Natural killer cell treated with Interleukin-12 subunit alpha and Interleukin-12 subunit beta and Interleukin-15 and Interleukin-18, amount 100 ng/mL, for 72 hours (primary cell): ENCODE measurements at regions not wholly inside any gene's neighbourhood (a gene's known extent, or its start where the extent isn't known, plus 50 kb on each side); places are given as distances from the start of the nearest gene placed in this dataset.

ENCODE experiments used
- ATAC-seq, 2 donors: fragments of 150-1000 bp; cut with Tn5 transposase in 1 of 2; sonication (Bioruptor Pico), chemical (Tn5 transposase) in 1 of 2; 2 replicates each; pipeline ENCODE4 v1.10.0; 2021
- DNase-seq: peaks from one replicate; pipeline ENCODE4 v3.0.0; 2022; ENCODE audit warnings: low spot score
- H3K27ac Mint-ChIP-seq, 2 donors: 1 replicate in 1 of 2; 2 replicates in 1 of 2; pipeline ENCODE4 v1.8.0; 2022; ENCODE audit warnings: mixed read lengths in 2 of 2, mild to moderate bottlenecking in 1 of 2, moderate library complexity in 1 of 2
- H3K27me3 Mint-ChIP-seq, 2 donors: 1 replicate in 1 of 2; 2 replicates in 1 of 2; pipeline ENCODE4 v1.8.0; 2022; ENCODE audit warnings: mixed read lengths in 2 of 2
- H3K36me3 Mint-ChIP-seq: one replicate; pipeline ENCODE4 v1.8.0; 2022; ENCODE audit warnings: mixed read lengths
- H3K4me1 Mint-ChIP-seq, 2 donors: 1 replicate in 1 of 2; 2 replicates in 1 of 2; pipeline ENCODE4 v1.8.0; 2022; ENCODE audit warnings: low read depth in 2 of 2, mixed read lengths in 2 of 2, mild to moderate bottlenecking in 1 of 2
- H3K4me3 Mint-ChIP-seq: one replicate; pipeline ENCODE4 v1.8.0; 2022; ENCODE audit warnings: mixed read lengths
- H3K9me3 Mint-ChIP-seq: 2 replicates; pipeline ENCODE4 v1.8.0; 2022; ENCODE audit warnings: mixed read lengths

DNA sequence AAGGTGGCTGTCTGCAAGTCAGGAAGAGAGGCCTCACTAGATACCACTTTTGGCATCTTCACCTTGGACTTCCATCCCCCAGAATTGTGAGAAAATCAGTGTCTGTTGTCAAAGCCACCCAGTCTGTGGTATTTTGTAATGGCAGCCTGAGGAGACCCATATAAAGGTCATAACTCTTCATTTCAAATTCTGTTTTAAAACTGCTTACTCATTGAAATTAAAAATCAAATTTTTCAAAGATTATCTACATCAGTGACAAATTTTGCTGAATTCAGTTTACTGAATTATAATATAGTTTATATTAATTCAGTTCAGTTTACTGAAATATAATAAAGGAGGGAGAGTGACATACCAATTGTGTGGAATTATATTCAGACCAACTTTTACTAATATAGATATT, 133.1 kb upstream of the IL15 start:
- no peak overlapping the region for H3K27ac Mint-ChIP-seq
- H3K27me3 Mint-ChIP-seq, result no peaks in the 10 kb centered on the region
- ATAC-seq, result no peak
- no peaks in the 10 kb centered on the region for H3K4me1 Mint-ChIP-seq
- no peak overlapping the region for H3K4me3 Mint-ChIP-seq
- no peak for DNase-seq
- H3K9me3 Mint-ChIP-seq, result peaks cover 11% of the 10 kb centered on the region
- H3K36me3 Mint-ChIP-seq, result no peaks in the 10 kb centered on the region

DNA sequence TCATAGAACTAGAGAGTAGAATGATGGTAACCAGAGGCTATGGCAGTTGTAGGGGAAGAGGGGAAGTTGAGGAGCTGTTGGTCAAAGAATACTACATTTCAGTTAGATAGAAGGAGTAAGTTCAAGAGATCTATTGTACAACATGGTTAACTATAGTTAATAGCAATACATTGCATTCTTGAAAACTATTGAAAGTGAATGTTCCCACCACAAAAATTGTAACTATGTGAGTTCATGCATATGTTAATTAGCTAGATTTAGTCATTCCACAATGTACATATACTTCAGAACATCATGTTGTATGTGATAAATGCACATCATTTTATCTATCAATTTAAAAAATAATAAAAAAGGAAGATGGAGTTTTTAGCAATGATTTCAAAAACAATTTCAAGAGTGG, 125.3 kb upstream of the IL15 start:
- Mint-ChIP-seq H3K4me3 (no peak overlapping the region), H3K4me1 (no peaks in the 10 kb centered on the region), H3K27me3 (no peaks in the 10 kb centered on the region), H3K36me3 (peaks cover 10% of the 10 kb centered on the region), H3K9me3 (peaks cover 13% of the 10 kb centered on the region), H3K27ac (no peak overlapping the region)
- ATAC-seq, result no peak
- DNase-seq, result no peak

DNA sequence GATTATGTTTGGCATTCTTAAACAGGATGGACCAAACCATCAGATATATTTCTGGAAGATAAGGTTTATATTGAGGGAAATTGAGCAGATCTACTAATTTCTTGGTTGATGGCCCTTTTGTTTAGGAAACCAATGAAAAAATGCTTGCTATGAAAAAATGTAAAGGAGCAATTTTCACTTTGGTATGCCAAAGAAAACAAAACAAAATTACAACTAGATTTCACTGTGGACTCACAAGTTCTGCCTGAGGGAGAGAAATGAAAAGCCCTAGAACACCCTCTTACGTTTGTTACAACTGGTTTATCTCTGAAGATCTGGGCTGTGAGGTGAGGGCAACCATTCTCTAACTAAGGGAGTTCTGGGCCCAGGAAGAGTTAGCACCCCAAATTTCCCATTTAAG, 122.5 kb upstream of the IL15 start:
- no peak overlapping the region for H3K27ac Mint-ChIP-seq
- no peaks in the 10 kb centered on the region for H3K27me3 Mint-ChIP-seq
- DNase-seq (no peak), ATAC-seq (no peak)
- H3K9me3 Mint-ChIP-seq, result peaks cover 5% of the 10 kb centered on the region
- peaks cover 8% of the 10 kb centered on the region for H3K36me3 Mint-ChIP-seq
- H3K4me3 Mint-ChIP-seq, result no peak overlapping the region
- no peaks in the 10 kb centered on the region for H3K4me1 Mint-ChIP-seq

DNA sequence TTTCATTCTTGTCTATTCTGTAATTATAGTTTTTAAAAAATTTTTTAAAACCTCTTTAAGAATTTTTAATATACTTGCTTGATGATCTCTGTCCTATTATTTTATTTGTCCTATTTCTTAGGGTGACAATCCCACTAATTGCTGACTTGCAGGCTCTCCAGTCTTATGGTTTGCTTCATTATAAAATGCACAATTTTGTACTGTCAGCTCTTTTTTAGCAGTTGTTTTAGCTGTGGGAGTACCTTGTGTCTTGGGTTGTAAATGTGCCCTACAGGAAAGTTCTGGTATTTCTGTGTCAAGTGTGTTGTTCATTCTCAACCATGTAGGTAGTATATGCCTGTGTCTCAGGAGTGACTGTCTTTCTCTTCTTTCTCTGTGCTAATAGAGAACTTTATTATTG, 118.2 kb upstream of the IL15 start:
- Mint-ChIP-seq H3K9me3 (peaks cover 3% of the 10 kb centered on the region), H3K27ac (no peak overlapping the region), H3K4me3 (no peak overlapping the region), H3K27me3 (no peaks in the 10 kb centered on the region), H3K36me3 (peaks cover 4% of the 10 kb centered on the region), H3K4me1 (no peaks in the 10 kb centered on the region)
- ATAC-seq, result no peak
- no peak for DNase-seq

DNA sequence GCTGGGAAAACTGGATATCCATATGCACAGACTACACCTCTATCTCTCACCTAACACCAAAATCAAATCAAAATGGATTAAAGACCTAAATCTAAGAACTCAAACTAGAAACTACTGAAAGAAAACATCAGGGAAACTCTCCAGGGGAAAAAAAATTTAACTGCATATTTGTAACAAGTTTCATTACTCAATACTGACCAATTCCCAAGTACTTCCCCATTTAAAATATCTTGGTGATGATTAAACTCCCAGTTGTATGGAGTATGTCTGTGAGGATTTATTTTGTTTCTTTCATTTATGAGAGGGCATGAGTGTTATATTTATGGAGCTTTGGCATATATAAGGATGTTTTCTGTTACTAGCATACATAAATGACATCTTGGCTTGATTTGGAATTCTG, 112.3 kb upstream of the IL15 start:
- Mint-ChIP-seq H3K36me3 (no peaks in the 10 kb centered on the region), H3K27ac (no peak overlapping the region)
- DNase-seq, result no peak

DNA sequence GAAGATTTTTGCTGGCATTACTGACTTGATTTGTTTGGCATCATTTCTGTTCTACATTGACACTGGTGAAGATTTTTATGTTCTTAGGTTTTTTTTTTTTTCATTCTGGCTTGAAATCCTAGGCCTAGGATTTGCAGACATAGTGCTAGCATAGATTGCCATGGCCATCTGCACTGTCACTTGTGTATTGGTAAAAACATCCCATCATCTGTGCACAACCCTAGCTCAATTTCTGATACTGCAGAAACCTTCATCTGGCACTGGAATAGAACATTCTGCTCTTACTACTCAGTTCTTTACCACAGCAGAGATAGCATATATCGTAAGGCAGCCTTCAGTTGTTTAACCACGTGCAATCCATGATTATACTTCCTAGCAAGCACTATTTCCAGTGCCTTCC, 111.5 kb upstream of the IL15 start:
- ATAC-seq, result no peak
- Mint-ChIP-seq H3K9me3 (peaks cover 3% of the 10 kb centered on the region), H3K36me3 (no peaks in the 10 kb centered on the region), H3K27ac (no peak overlapping the region), H3K4me3 (no peak overlapping the region), H3K4me1 (no peaks in the 10 kb centered on the region), H3K27me3 (no peaks in the 10 kb centered on the region)
- no peak for DNase-seq

More for the DNA sequence above, 112.3 kb upstream of the IL15 start:
- Mint-ChIP-seq H3K4me3 (no peak overlapping the region), H3K27me3 (no peaks in the 10 kb centered on the region), H3K4me1 (no peaks in the 10 kb centered on the region), H3K9me3 (peaks cover 3% of the 10 kb centered on the region)
- ATAC-seq, result no peak

DNA sequence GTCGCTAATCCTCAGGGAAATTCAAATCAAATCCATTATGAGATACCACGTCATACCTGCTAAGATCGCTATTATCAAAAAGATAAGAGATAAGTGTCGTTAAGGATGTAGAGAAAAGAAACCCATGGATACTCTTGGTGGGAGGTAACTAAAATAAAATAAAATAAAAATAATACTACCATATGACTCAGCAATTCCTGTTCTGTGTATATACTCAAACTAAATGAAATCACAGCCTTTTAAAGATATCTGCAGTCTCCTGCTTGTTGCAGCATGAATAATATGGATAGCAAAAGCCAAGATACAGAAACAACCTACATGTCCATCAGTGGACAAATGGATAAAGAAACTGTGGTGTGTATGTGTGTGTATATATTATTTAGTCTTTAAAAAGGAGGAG, 105.8 kb upstream of the IL15 start:
- H3K4me1 Mint-ChIP-seq, result no peaks in the 10 kb centered on the region
- no peaks in the 10 kb centered on the region for H3K36me3 Mint-ChIP-seq
- H3K27me3 Mint-ChIP-seq, result no peaks in the 10 kb centered on the region
- peaks cover 3% of the 10 kb centered on the region for H3K9me3 Mint-ChIP-seq
- H3K27ac Mint-ChIP-seq, result no peak overlapping the region
- no peak overlapping the region for H3K4me3 Mint-ChIP-seq
- DNase-seq (no peak), ATAC-seq (no peak)

DNA sequence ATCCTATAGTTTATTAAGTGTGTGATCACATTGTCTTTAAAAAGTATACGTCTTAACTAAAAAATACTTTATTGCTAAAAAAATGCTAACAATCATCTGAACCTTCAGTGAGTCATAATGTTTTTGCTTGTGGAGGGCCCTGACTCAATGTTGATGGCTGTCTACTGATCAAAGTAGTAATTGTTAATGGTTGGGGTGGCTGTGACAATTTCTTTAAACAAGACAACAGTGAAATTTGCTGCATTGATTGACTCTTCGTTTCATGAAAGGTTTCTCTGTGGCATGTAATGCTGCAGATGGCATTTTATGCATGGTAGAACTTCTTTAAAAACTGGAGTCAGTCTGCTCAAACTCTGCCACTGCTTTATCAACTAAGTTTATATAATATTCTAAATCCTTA, 101.4 kb upstream of the IL15 start:
- H3K27ac Mint-ChIP-seq, result no peak overlapping the region
- H3K4me1 Mint-ChIP-seq, result no peaks in the 10 kb centered on the region
- no peak for ATAC-seq
- H3K9me3 Mint-ChIP-seq, result peaks cover 8% of the 10 kb centered on the region
- no peak overlapping the region for H3K4me3 Mint-ChIP-seq
- no peaks in the 10 kb centered on the region for H3K36me3 Mint-ChIP-seq
- DNase-seq, result no peak
- H3K27me3 Mint-ChIP-seq, result no peaks in the 10 kb centered on the region

DNA sequence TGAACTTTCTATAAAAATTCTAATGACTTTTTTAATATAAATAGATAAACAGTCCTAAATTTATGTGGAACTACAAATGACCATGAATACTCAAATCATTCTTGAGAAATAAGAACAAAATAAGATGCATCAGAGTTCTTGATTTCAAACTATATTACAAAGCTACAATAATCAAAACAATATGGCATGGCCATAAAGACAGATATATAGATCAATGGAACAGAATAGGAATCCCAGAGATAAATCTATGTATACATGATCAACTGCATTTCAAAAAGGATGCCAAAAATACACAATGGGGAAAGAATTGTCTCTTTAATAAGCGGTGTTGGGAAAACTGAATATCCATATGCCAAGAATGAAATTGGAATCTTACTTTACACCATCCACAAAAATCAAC, 98.4 kb upstream of the IL15 start:
- no peak for ATAC-seq
- DNase-seq, result no peak
- Mint-ChIP-seq H3K4me1 (no peaks in the 10 kb centered on the region), H3K36me3 (no peaks in the 10 kb centered on the region), H3K27me3 (no peaks in the 10 kb centered on the region), H3K4me3 (no peak overlapping the region), H3K27ac (no peak overlapping the region), H3K9me3 (peaks cover 5% of the 10 kb centered on the region)

DNA sequence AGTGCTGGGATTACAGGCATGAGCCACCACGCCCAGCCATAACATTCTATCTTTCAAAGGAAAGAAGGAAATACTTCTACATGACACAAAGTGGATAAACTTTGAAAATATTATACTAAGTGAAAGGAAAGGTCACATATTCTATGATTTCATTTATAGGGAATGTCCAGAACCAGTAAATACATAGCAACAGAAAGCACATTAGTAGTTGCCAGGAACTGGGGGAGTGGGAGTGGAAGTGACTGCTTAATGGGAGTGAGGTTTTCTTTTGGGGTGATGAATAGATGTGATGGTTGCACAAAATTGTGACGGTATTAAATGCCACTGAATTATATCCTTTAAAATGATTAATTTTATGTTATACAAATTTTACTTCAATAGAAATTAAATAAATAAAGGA, 95.7 kb upstream of the IL15 start:
- Mint-ChIP-seq H3K9me3 (peaks cover 8% of the 10 kb centered on the region), H3K27me3 (no peaks in the 10 kb centered on the region), H3K27ac (no peak overlapping the region), H3K36me3 (no peaks in the 10 kb centered on the region), H3K4me3 (no peak overlapping the region), H3K4me1 (no peaks in the 10 kb centered on the region)
- no peak for ATAC-seq
- DNase-seq, result no peak

DNA sequence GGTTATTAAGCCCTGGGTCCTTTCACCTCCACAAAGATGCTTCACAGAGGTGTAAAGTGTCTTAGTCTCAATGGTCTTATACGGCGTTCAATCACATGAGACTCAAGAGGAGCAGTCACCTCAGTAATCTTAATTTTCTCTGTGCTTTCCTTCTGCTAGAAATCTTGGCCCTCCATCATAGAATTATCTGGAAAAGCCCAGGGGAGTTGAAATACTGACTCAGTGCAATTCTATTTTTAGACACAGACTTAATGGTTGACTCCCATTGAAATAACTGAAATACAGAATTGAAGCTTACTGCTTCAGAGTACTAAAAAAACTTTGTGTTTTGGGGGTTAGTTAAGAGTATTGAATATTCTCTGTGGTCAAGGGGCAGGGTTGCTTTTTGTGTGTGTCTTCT, 94.5 kb upstream of the IL15 start:
- Mint-ChIP-seq H3K4me3 (no peak overlapping the region), H3K27ac (no peak overlapping the region), H3K27me3 (no peaks in the 10 kb centered on the region), H3K9me3 (peaks cover 8% of the 10 kb centered on the region), H3K36me3 (no peaks in the 10 kb centered on the region), H3K4me1 (no peaks in the 10 kb centered on the region)
- no peak for ATAC-seq
- no peak for DNase-seq

DNA sequence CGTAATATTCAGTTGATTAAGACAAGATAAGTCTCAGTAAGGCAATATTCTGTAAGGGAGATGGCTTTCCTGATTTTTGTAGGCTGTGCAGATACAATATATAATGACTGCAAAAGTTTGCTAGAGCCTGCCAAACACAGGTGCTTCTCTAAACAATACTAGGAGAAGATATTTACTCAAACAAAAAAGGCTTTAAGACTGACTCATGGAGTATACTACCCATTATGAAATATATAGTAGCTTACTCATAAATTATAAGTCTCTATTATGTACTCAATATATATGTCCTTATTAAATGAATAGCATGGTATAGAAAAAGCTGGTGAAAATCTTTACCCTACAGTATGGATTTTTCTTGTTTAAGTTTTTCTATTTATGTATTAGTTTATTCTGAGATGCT, 93.2 kb upstream of the IL15 start:
- Mint-ChIP-seq H3K4me3 (no peak overlapping the region), H3K9me3 (peaks cover 5% of the 10 kb centered on the region), H3K27ac (no peak overlapping the region), H3K27me3 (no peaks in the 10 kb centered on the region), H3K36me3 (no peaks in the 10 kb centered on the region), H3K4me1 (no peaks in the 10 kb centered on the region)
- ATAC-seq (no peak), DNase-seq (no peak)

DNA sequence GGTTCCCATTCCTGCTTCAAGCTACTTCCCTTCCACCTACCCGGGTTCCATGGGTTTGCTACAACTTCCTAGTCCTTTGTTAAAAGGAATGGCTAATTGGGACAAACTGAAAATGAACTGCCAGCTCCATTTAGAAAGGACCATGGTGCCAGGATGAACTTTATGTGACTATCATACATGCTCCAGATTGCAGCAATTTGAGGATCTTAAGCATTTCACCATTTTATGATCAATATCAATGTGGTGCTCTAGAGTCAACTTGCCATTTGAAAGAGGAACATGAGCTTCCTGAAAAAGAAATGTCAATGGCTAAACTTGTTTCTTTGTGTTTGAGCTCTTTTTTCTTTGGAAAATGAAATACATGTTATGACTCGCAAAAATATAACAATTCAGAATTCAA, 92.7 kb upstream of the IL15 start:
- no peak overlapping the region for H3K4me3 Mint-ChIP-seq
- DNase-seq (no peak), ATAC-seq (no peak)
- no peak overlapping the region for H3K27ac Mint-ChIP-seq
- no peaks in the 10 kb centered on the region for H3K36me3 Mint-ChIP-seq
- H3K27me3 Mint-ChIP-seq, result no peaks in the 10 kb centered on the region
- H3K9me3 Mint-ChIP-seq, result peaks cover 3% of the 10 kb centered on the region
- H3K4me1 Mint-ChIP-seq, result no peaks in the 10 kb centered on the region

DNA sequence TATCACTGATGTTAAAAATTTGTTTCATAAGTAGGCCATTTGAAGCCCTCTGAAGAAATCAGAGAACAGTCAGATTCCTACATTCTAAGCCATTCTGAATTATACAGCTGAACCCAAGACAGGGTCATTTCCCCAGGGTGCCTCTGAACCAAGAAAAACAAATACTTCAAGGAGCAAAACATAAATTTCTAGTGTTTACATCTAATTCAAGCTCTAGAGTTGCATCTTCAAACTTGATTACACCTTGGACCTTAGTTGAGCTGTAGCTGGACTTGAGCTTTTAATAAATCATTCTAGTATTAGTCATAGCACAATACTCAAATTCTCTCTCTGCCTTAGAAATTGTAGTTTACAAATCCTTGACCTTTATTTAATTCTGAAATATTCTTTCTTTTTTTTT, 87.6 kb upstream of the IL15 start:
- Mint-ChIP-seq H3K4me1 (no peaks in the 10 kb centered on the region), H3K27me3 (no peaks in the 10 kb centered on the region), H3K4me3 (no peak overlapping the region)

DNA sequence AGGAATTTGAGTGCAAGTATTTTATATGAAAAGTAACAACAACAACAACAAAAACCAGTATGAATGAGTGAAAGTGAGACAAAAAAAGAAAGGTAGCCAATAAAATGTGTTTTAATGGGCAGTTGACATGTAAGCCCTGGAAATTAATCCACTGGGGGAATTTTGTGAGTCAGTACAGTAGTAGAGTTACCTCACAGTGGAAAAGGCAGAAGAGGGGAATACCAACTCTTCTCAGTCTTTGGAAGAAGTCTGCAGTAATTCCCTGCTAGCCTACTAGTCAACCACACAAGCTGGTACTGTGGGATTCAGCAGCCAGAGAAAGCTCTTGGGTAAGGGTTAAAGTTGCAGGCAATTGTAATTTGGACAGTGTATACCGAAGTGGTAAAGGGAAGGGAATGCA, 76.3 kb upstream of the IL15 start:
- H3K9me3 Mint-ChIP-seq, result peaks cover 7% of the 10 kb centered on the region
- H3K36me3 Mint-ChIP-seq, result no peaks in the 10 kb centered on the region
- no peak overlapping the region for H3K27ac Mint-ChIP-seq
- ATAC-seq, result no peak
- no peaks in the 10 kb centered on the region for H3K27me3 Mint-ChIP-seq
- H3K4me3 Mint-ChIP-seq, result no peak overlapping the region
- no peak for DNase-seq
- H3K4me1 Mint-ChIP-seq, result no peaks in the 10 kb centered on the region

More for the DNA sequence above, 87.6 kb upstream of the IL15 start:
- no peak for ATAC-seq
- no peak for DNase-seq
- H3K27ac Mint-ChIP-seq, result no peak overlapping the region
- H3K36me3 Mint-ChIP-seq, result peaks cover 11% of the 10 kb centered on the region
- H3K9me3 Mint-ChIP-seq, result peaks cover 13% of the 10 kb centered on the region
